Neural crest cell (in vitro differentiated cells): ENCODE measurements at regions not wholly inside any gene's neighbourhood (a gene's known extent, or its start where the extent isn't known, plus 50 kb on each side); places are given as distances from the start of the nearest gene placed in this dataset.

Source experiments
- DNase-seq: peaks from one replicate; pipeline ENCODE4 v3.0.0; 2021; ENCODE audit warnings: low read depth, mixed read lengths, low spot score
- H3K27ac Mint-ChIP-seq: one replicate; pipeline ENCODE4 v1.8.0; 2021; ENCODE audit warnings: mild to moderate bottlenecking, mixed read lengths; ENCODE audit not compliant: unreplicated experiment
- H3K27me3 Mint-ChIP-seq: 2 replicates; pipeline ENCODE4 v1.8.0; 2021; ENCODE audit warnings: low read depth, mild to moderate bottlenecking, mixed read lengths
- H3K36me3 Mint-ChIP-seq: 2 replicates; pipeline ENCODE4 v1.8.0; 2021; ENCODE audit warnings: low read depth, mild to moderate bottlenecking, mixed read lengths
- H3K4me1 Mint-ChIP-seq: 2 replicates; pipeline ENCODE4 v1.8.0; 2021; ENCODE audit warnings: mixed read lengths
- H3K4me3 Mint-ChIP-seq: one replicate; pipeline ENCODE4 v1.8.0; 2021; ENCODE audit warnings: mild to moderate bottlenecking, mixed read lengths
- H3K9me3 Mint-ChIP-seq: 2 replicates; pipeline ENCODE4 v1.8.0; 2021; ENCODE audit warnings: mixed read lengths
- CTCF ChIP-seq: fragments of 200-600 bp; sonication (generic); conservative IDR thresholded peaks from 2 replicates; pipeline ENCODE4 v1.5.0; 2021; ENCODE audit warnings: antibody characterized with exemption, mild to moderate bottlenecking

DNA sequence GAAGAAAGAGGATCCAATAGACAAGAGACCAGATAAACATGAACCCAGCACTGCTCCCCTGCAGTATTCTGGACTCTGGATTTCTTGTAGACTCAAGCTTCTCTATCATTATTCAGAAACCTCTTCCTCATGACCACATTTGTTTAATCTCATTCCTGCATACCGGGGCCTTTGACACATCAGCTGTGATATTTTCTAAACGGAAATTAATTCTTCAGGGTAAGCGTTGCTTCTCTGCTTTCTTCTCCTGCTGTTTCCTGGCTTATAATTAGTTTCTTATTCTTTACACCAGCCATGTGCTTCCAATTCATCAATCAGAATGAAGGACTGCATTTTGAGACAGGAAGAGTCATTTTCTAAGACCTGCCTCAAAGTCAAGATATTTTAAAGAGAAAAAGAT lies 54.2 kb upstream of the TARP start:
- H3K27me3 Mint-ChIP-seq: no peaks in the 10 kb centered on the region
- DNase-seq: no peak
- no peak overlapping the region for H3K4me3 Mint-ChIP-seq
- no peak for TF ChIP-seq CTCF
- H3K36me3 Mint-ChIP-seq: no peaks in the 10 kb centered on the region
- no peaks in the 10 kb centered on the region for H3K9me3 Mint-ChIP-seq
- H3K27ac Mint-ChIP-seq: no peak overlapping the region
- H3K4me1 Mint-ChIP-seq: peaks cover 9% of the 10 kb centered on the region
